Adrenal gland (tissue), 9 donors: ENCODE measurements at regions not wholly inside any gene's neighbourhood (a gene's known extent, or its start where the extent isn't known, plus 50 kb on each side); places are given as distances from the start of the nearest gene placed in this dataset.

Experiments used
- DNase-seq, 7 donors: peaks; one replicate each; pipeline ENCODE4 v3.0.0-alpha.2; 2019 to 2020
- H3K27ac ChIP-seq, 5 donors: fragments of 200-600 bp; sonication (generic) in 4 of 5; 1 replicate in 3 of 5; 2 replicates in 2 of 5; pipeline versions ENCODE4 v1.5.1 to v1.8.0; 2016 to 2020; ENCODE audit warnings: mild to moderate bottlenecking in 1 of 5
- H3K27me3 ChIP-seq: fragments of 200-600 bp; 2 replicates; pipeline ENCODE4 v1.8.0; 2021
- H3K36me3 ChIP-seq, 2 donors: fragments of 200-600 bp; replicated peaks in 1 of 2; 1 replicate in 1 of 2; 2 replicates in 1 of 2; pipeline versions ENCODE4 v1.5.1 to v1.8.0; 2018 to 2022
- H3K4me1 ChIP-seq, 2 donors: fragments of 200-600 bp; replicated peaks in 1 of 2; 1 replicate in 1 of 2; 2 replicates in 1 of 2; pipeline versions ENCODE4 v1.5.1 to v1.8.0; 2018 to 2021
- H3K4me3 ChIP-seq, 4 donors: fragments of 200-600 bp; sonication (generic) in 3 of 4; one replicate each; pipeline ENCODE4 v1.5.1; 2016 to 2018
- H3K9me3 ChIP-seq, 3 donors: fragments of 200-600 bp; sonication (generic) in 1 of 3; replicated peaks in 1 of 3; 1 replicate in 2 of 3; 2 replicates in 1 of 3; pipeline versions ENCODE4 v1.5.1 to v1.8.0; 2016 to 2021
- POLR2A ChIP-seq, 2 donors: fragments of 450-650 bp; IDR thresholded peaks; one replicate each; pipeline ENCODE4 v1.6.1; 2017; ENCODE audit warnings: antibody characterized with exemption in 2 of 2, mild to moderate bottlenecking in 2 of 2, moderate library complexity in 1 of 2
- WGBS, 4 donors: extraction: QIAGEN DNeasy Blood & Tissue Kit in 2 of 4; methylation state at CpG; one replicate each; pipeline versions ENCODE4 v1.1.5 to v1.1.7; 2013 to 2017; 5-methylcytosine and 5-hydroxymethylcytosine counted together
- intact Hi-C, 2 donors: fragments of 100-400 bp; cut with DNase I; formaldehyde crosslinking; loops; one replicate each; pipeline versions ENCODE4 v1.14.1 to v1.15.0; 2022 to 2023
- TF ChIP-seq, protein P1 (sequence below), 6 experiments: fragments of 450-650 bp in 4 of 6; fragments of 200-600 bp in 2 of 6; sonication (generic) in 1 of 6; IDR thresholded peaks; 1 replicate in 5 of 6; 2 replicates in 1 of 6; pipeline versions ENCODE4 v1.5.1 to v1.8.0; 2016 to 2021; ENCODE audit warnings: antibody characterized with exemption in 6 of 6, mild to moderate bottlenecking in 2 of 6, moderate library complexity in 1 of 6
- donor health status: healthy with polysubstance abuse.
- donor health status: Bipolar disorder and iron deficiency.
- donor health status: DM: yes; HTN: yes; CAD: no.
- donor health status: DM: no; HTN: no; CAD: no.
- donor health status: DM: no; HTN: no; CAD: no.

GRCh38 chr6:56798163-56798562, 155.5 kb upstream of the DST start:
- Histone ChIP-seq H3K27ac (no peak overlapping the region), H3K4me3 (no peak overlapping the region), H3K36me3 (no peaks in the 10 kb centered on the region), H3K9me3 (no peaks in the 10 kb centered on the region), H3K27me3 (no peaks in the 10 kb centered on the region), H3K4me1 (peaks cover 0 to 24% of the 10 kb centered on the region in 2 donors)
- DNase-seq = no peak
- intact Hi-C loops = no loop called here
- 32 to 51% (median 37%) methylated on average over 2 of the region's 2 CpGs for WGBS, 4 donors
- no peak for TF ChIP-seq POLR2A (IDR thresholded peaks at IDR 0.05)
- TF ChIP-seq, protein P1, sequence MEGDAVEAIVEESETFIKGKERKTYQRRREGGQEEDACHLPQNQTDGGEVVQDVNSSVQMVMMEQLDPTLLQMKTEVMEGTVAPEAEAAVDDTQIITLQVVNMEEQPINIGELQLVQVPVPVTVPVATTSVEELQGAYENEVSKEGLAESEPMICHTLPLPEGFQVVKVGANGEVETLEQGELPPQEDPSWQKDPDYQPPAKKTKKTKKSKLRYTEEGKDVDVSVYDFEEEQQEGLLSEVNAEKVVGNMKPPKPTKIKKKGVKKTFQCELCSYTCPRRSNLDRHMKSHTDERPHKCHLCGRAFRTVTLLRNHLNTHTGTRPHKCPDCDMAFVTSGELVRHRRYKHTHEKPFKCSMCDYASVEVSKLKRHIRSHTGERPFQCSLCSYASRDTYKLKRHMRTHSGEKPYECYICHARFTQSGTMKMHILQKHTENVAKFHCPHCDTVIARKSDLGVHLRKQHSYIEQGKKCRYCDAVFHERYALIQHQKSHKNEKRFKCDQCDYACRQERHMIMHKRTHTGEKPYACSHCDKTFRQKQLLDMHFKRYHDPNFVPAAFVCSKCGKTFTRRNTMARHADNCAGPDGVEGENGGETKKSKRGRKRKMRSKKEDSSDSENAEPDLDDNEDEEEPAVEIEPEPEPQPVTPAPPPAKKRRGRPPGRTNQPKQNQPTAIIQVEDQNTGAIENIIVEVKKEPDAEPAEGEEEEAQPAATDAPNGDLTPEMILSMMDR (IDR thresholded peaks at IDR 0.05) = no peak

DNA sequence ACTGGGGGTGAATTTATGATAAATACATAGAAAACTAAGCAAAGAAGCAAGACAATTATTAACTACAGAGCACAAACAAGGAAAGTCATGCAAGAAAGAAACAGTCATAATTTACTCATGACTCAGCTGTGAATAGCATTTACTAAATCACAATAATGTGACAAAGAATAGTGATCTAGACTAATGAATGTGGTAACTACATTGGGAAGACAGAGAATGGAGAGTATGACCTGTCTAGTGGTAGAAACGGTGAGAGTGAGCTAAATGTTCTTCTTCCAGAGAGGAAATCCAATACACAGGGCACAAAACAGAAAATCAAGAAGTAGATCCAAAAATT, 153.5 kb upstream of the DST start:
- H3K4me3 ChIP-seq = no peak overlapping the region
- no peak overlapping the region for H3K27ac ChIP-seq
- TF ChIP-seq, protein P1 (IDR thresholded peaks at IDR 0.05) = no peak
- no peak for TF ChIP-seq POLR2A (IDR thresholded peaks at IDR 0.05)
- peaks cover 0 to 24% of the 10 kb centered on the region in 2 donors for H3K4me1 ChIP-seq
- intact Hi-C loops = no loop called here
- no peaks in the 10 kb centered on the region for H3K9me3 ChIP-seq
- no peaks in the 10 kb centered on the region for H3K36me3 ChIP-seq
- 53 to 78% (median 72%) methylated on average over 1 of the region's 1 CpG for WGBS, 4 donors
- H3K27me3 ChIP-seq = no peaks in the 10 kb centered on the region
- DNase-seq = no peak

GRCh38 chr6:56795466-56796195, 152.9 kb upstream of the DST start:
- intact Hi-C loops = no loop called here
- no peaks in the 10 kb centered on the region for H3K36me3 ChIP-seq
- H3K4me3 ChIP-seq = no peak overlapping the region
- no peaks in the 10 kb centered on the region for H3K27me3 ChIP-seq
- 79 to 88% (median 84%) methylated on average over 6 of the region's 6 CpGs for WGBS, 4 donors
- no peak for TF ChIP-seq POLR2A (IDR thresholded peaks at IDR 0.05)
- TF ChIP-seq, protein P1 (IDR thresholded peaks at IDR 0.05) = no peak
- no peak overlapping the region for H3K27ac ChIP-seq
- no peak for DNase-seq
- H3K9me3 ChIP-seq = no peaks in the 10 kb centered on the region
- H3K4me1 ChIP-seq = peaks cover 0 to 24% of the 10 kb centered on the region in 2 donors

DNA sequence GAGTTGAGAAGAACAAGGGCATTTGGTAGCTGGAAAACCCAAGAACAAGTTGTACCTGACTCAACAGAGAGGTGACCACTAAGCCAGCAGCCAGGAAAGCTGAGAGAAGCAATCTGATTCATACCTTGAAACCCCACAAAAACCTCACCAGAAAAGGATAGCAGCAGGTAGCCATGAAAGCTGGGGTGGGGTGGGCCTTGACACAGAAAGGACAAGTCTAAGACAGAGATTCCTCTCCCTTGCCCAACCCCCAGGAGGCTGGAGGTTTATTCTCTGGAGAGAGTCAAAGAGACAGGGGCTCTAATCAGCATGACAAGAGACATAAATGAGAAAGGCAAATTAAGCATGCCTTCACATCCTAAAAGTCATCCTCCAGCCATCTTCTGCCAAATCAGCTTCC, 151.7 kb upstream of the DST start:
- no peaks in the 10 kb centered on the region for H3K27me3 ChIP-seq
- H3K27ac ChIP-seq = no peak overlapping the region
- no peaks in the 10 kb centered on the region for H3K36me3 ChIP-seq
- intact Hi-C loops = no loop called here
- H3K4me3 ChIP-seq = no peak overlapping the region
- peaks cover 0 to 27% of the 10 kb centered on the region in 2 donors for H3K4me1 ChIP-seq
- no peaks in the 10 kb centered on the region for H3K9me3 ChIP-seq
- DNase-seq = no peak
- no peak for TF ChIP-seq POLR2A (IDR thresholded peaks at IDR 0.05)
- TF ChIP-seq, protein P1 (IDR thresholded peaks at IDR 0.05) = no peak
